Transverse colon (tissue), 4 donors: ENCODE measurements at regions not wholly inside any gene's neighbourhood (a gene's known extent, or its start where the extent isn't known, plus 50 kb on each side); places are given as distances from the start of the nearest gene placed in this dataset.
"Not testable (repeated sequence)": the region's sequence is repeated elsewhere in the genome, so short reads cannot be mapped to it uniquely, and the experiment has no call there.

Experiments used
- DNase-seq: peaks from one replicate; pipeline ENCODE4 v3.0.0-alpha.2; 2019
- H3K27ac ChIP-seq, 4 donors: fragments of 200-600 bp; sonication (generic); 2 replicates each; pipeline ENCODE4 v1.5.1; 2016 to 2018; ENCODE audit warnings: inconsistent platforms in 4 of 4
- H3K27me3 ChIP-seq: fragments of 200-600 bp; sonication (generic); 2 replicates; pipeline ENCODE4 v1.5.1; 2017; ENCODE audit warnings: inconsistent platforms
- H3K36me3 ChIP-seq, 4 donors: fragments of 200-600 bp; sonication (generic); 2 replicates each; pipeline ENCODE4 v1.5.1; 2017 to 2019; ENCODE audit warnings: inconsistent platforms in 4 of 4
- H3K4me1 ChIP-seq, 4 donors: fragments of 200-600 bp; sonication (generic); 2 replicates each; pipeline ENCODE4 v1.5.1; 2017 to 2020; ENCODE audit warnings: inconsistent platforms in 4 of 4
- H3K4me3 ChIP-seq, 4 donors: fragments of 200-600 bp; sonication (generic); 1 replicate in 1 of 4; 2 replicates in 3 of 4; pipeline versions ENCODE4 v1.5.1 to v1.6.1; 2017 to 2019; ENCODE audit warnings: inconsistent platforms in 4 of 4
- H3K9me3 ChIP-seq, 2 donors: fragments of 200-600 bp; sonication (generic); 2 replicates each; pipeline ENCODE4 v1.5.1; 2017 to 2019; ENCODE audit warnings: inconsistent platforms in 2 of 2
- EP300 ChIP-seq: sonication (generic); formaldehyde crosslinking; IDR thresholded peaks from one replicate; pipeline ENCODE4 v1.6.1; 2017; ENCODE audit warnings: antibody characterized with exemption, low read depth
- POLR2A ChIP-seq: fragments of 450-650 bp; IDR thresholded peaks from one replicate; pipeline ENCODE4 v1.6.1; 2016; ENCODE audit warnings: antibody characterized with exemption, mild to moderate bottlenecking, moderate library complexity
- POLR2AphosphoS5 ChIP-seq, 3 donors: sonication (generic); formaldehyde crosslinking; IDR thresholded peaks; one replicate each; pipeline ENCODE4 v1.6.1; 2016; ENCODE audit warnings: antibody characterized with exemption in 3 of 3
- WGBS, 2 donors: methylation state at CpG; one replicate each; pipeline ENCODE4 v1.1.5; 2018; ENCODE audit warnings: low coverage in 1 of 2; 5-methylcytosine and 5-hydroxymethylcytosine counted together
- in situ Hi-C, 4 donors: fragments of 200-750 bp; cut with MboI; loops; one replicate each; pipeline versions ENCODE4 v1.15.0 to v1.15.1; 2017; ENCODE audit warnings: low sequenced_read_pairs in 3 of 4, low pct_ligation_motif_present in 1 of 4, low pct_unique_long_range_greater_than_20kb in 1 of 4
- intact Hi-C: fragments of 100-400 bp; cut with DNase I; formaldehyde crosslinking; loops from one replicate; pipeline ENCODE4 v1.15.1; 2023; ENCODE audit warnings: low total_unique reads
- TF ChIP-seq, protein P1 (sequence below), 5 experiments: fragments of 200-600 bp in 3 of 5; fragments of 450-650 bp in 2 of 5; sonication (generic) in 3 of 5; IDR thresholded peaks; 1 replicate in 2 of 5; 2 replicates in 3 of 5; pipeline ENCODE4 v1.5.1; 2016 to 2017; ENCODE audit warnings: antibody characterized with exemption in 5 of 5, inconsistent platforms in 3 of 5, mild to moderate bottlenecking in 2 of 5, moderate library complexity in 1 of 5

DNA sequence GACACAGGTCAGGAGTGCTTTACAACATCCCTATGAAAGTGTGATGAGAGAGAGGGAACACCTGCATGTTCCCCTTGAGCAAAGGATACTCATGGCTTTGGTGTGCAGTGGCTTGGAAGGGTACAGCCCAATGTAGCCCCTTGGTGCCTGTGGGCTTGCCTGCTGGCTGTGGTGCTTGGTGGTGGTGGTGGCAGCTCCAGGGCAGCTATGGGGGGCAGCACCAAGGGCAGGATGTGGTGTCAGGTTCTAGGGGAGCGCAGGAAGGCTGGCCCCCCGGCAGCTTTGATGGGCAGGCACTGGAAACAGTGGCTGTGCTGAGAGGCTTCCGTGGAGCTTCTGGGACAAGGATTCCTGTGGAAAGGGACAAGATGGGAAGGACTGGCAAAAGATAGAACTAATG, 464.0 kb upstream of the ZMIZ1 start:
- Histone ChIP-seq H3K27ac (no peak overlapping the region), H3K27me3 (no peaks in the 10 kb centered on the region), H3K4me1 (peaks cover 0 to 3% (median 0%) of the 10 kb centered on the region in 4 donors), H3K9me3 (peaks cover 0 to 4% of the 10 kb centered on the region in 2 donors), H3K36me3 (no peaks in the 10 kb centered on the region), H3K4me3 (no peak overlapping the region)
- TF ChIP-seq EP300 (no peak), POLR2AphosphoS5 (IDR thresholded peaks at IDR 0.05) (no peak), POLR2A (no peak)
- TF ChIP-seq, protein P1, sequence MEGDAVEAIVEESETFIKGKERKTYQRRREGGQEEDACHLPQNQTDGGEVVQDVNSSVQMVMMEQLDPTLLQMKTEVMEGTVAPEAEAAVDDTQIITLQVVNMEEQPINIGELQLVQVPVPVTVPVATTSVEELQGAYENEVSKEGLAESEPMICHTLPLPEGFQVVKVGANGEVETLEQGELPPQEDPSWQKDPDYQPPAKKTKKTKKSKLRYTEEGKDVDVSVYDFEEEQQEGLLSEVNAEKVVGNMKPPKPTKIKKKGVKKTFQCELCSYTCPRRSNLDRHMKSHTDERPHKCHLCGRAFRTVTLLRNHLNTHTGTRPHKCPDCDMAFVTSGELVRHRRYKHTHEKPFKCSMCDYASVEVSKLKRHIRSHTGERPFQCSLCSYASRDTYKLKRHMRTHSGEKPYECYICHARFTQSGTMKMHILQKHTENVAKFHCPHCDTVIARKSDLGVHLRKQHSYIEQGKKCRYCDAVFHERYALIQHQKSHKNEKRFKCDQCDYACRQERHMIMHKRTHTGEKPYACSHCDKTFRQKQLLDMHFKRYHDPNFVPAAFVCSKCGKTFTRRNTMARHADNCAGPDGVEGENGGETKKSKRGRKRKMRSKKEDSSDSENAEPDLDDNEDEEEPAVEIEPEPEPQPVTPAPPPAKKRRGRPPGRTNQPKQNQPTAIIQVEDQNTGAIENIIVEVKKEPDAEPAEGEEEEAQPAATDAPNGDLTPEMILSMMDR (IDR thresholded peaks at IDR 0.05): no peak
- 88% methylated on average over 3 of the region's 3 CpGs; no CpG with 5 or more reads in 1 of the 2 donors for WGBS, 2 donors
- in situ Hi-C loops (no loop called here), intact Hi-C loops (no loop called here)
- DNase-seq: no peak

DNA sequence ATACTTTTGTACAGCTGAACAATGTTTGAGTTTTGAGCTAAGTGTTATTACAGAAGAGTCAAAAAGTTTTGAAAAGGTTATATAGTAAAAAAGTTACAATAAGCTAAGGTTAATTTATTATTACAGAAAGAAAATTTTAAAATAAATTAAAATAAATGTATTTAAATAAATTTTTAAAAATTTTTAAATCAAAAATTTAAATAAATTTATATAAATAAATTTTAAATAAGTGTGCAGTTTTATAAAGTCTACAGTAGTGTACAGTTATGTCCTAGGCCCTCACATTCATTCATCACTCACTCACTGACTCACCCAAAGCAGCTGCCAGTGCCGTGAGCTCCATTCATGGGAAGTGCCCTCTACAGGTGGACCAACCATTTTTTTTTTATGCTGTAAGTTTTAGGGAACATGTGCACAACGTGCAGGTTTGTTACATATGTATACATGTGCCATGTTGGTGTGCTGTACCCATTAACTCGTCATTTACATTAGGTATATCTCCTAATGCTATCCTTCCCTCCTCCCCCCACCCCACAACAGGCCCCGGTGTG, 462.9 kb upstream of the ZMIZ1 start:
- peaks cover 0 to 4% of the 10 kb centered on the region in 2 donors for H3K9me3 ChIP-seq
- TF ChIP-seq EP300 (no peak), POLR2A (no peak), POLR2AphosphoS5 (IDR thresholded peaks at IDR 0.05) (no peak)
- TF ChIP-seq, protein P1 (IDR thresholded peaks at IDR 0.05): no peak
- intact Hi-C loops (no loop called here), in situ Hi-C loops (no loop called here)
- H3K27ac ChIP-seq: no peak overlapping the region
- H3K4me1 ChIP-seq: peaks cover 0 to 2% (median 0%) of the 10 kb centered on the region in 4 donors
- no peak for DNase-seq
- WGBS, 2 donors: 10 to 51% methylated on average over 2 to 3 of the region's 4 CpGs
- no peaks in the 10 kb centered on the region for H3K36me3 ChIP-seq
- no peaks in the 10 kb centered on the region for H3K27me3 ChIP-seq
- H3K4me3 ChIP-seq: no peak overlapping the region

DNA sequence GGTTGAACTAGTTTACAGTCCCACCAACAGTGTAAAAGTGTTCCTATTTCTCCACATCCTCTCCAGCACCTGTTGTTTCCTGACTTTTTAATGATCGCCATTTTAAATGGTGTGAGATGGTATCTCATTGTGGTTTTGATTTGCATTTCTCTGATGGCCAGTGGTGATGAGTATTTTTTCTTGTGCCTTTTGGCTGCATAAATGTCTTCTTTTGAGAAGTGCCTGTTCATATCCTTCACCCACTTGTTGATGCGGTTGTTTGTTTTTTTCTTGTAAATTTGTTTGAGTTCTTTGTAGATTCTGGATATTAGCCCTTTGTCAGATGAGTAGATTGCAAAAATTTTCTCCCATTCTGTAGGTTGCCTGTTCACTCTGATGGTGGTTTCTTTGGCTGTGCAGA, 462.0 kb upstream of the ZMIZ1 start:
- H3K36me3 ChIP-seq, H3K27me3 ChIP-seq, in situ Hi-C loops, H3K4me3 ChIP-seq, DNase-seq, H3K27ac ChIP-seq, intact Hi-C loops, H3K9me3 ChIP-seq, H3K4me1 ChIP-seq: not testable (repeated sequence)
- WGBS, 2 donors: 88 to 92% methylated on average over 2 of the region's 2 CpGs

DNA sequence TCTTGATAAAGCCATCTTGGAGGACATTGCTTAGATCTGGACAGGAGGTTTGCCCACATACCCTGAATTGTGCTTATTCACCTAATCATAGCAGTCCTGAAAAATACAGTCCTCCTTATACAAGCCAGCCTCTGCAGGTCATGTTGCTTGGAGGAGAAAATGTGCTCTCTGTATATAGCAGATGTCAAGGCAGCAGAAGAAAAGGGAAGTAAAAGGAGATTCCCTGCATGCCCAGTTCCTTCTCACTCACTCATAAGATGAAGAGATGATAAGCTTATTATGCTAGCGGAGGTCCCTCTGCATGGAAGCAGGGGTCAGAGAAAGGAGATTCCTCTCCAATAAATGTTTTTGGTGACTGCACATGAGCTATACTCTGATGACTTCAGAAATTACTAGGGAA, 458.8 kb upstream of the ZMIZ1 start:
- no peak for DNase-seq
- peaks cover 0 to 4% of the 10 kb centered on the region in 2 donors for H3K9me3 ChIP-seq
- 81% methylated on average over 1 of the region's 1 CpG; no CpG with 5 or more reads in 1 of the 2 donors for WGBS, 2 donors

More for the DNA sequence above, 458.8 kb upstream of the ZMIZ1 start:
- H3K4me3 ChIP-seq: no peak overlapping the region
- H3K4me1 ChIP-seq: no peaks in the 10 kb centered on the region
- in situ Hi-C loops: no loop called here
- no peaks in the 10 kb centered on the region for H3K27me3 ChIP-seq
- intact Hi-C loops: no loop called here
- TF ChIP-seq POLR2AphosphoS5 (IDR thresholded peaks at IDR 0.05): no peak
- TF ChIP-seq, protein P1 (IDR thresholded peaks at IDR 0.05): no peak
- no peak for TF ChIP-seq EP300
- TF ChIP-seq POLR2A: no peak
- H3K36me3 ChIP-seq: no peaks in the 10 kb centered on the region
- H3K27ac ChIP-seq: no peak overlapping the region
